ENCODE measurements at regions not wholly inside any gene's neighbourhood (a gene's known extent, or its start where the extent isn't known, plus 50 kb on each side); places are given as distances from the start of the nearest gene placed in this dataset.
A peak's percentile ranks its signal among the peaks of the same experiment; 100 is the strongest.

GRCh38 chr10:113474752-113475151 is 78.1 kb upstream of the HABP2 start:
- no peak for DNase-seq (ENCODE audit: low spot score)
- H3K27ac ChIP-seq = no peak overlapping the region
- no peak for TF ChIP-seq CTCF (conservative IDR thresholded peaks at IDR 0.05; ENCODE audit: low read depth)
- ChIA-PET POLR2A (ENCODE audit: low non-redundant PET) (no interaction called here), CTCF (interaction anchor here (0.6 to 1.0 kb wide), 5 partner anchors 43 to 1022 kb away, joined by 3 to 4 read pairs (median 4); no protein-coding TSS in a partner anchor)

- ChIA-PET POLR2A (ENCODE audit: low non-redundant PET) (no interaction called here), CTCF (interaction anchor here (0.6 to 1.0 kb wide), 2 partner anchors 40 to 46 kb away, joined by 3 to 4 read pairs; no protein-coding TSS in a partner anchor)
- DNase-seq (ENCODE audit: low spot score) = peak; percentile 57
- no peak overlapping the region for H3K27ac ChIP-seq
- TF ChIP-seq CTCF (conservative IDR thresholded peaks at IDR 0.05; ENCODE audit: low read depth) = no peak
Measured at GRCh38 chr10:113475381-113475807, 77.5 kb upstream of the HABP2 start.

- POLR2A ChIA-PET (ENCODE audit: low non-redundant PET) = no interaction called here
- no peak for DNase-seq (ENCODE audit: low spot score)
- CTCF ChIA-PET = interaction anchor here (0.6 to 0.7 kb wide), 3 partner anchors 22 to 334 kb away, joined by 3 to 4 read pairs (median 4); no protein-coding TSS in a partner anchor
- no peak for TF ChIP-seq CTCF (conservative IDR thresholded peaks at IDR 0.05; ENCODE audit: low read depth)
- H3K27ac ChIP-seq = no peak overlapping the region
Measured at GRCh38 chr10:113476191-113476590, 76.7 kb upstream of the HABP2 start.

GRCh38 chr10:113476673-113477072 is 76.2 kb upstream of the HABP2 start:
- CTCF ChIA-PET = interaction anchor here (0.7 kb wide), 1 partner anchor 1398 kb away, joined by 3 read pairs; no protein-coding TSS in a partner anchor
- H3K27ac ChIP-seq = no peak overlapping the region
- no peak for DNase-seq (ENCODE audit: low spot score)
- TF ChIP-seq CTCF (conservative IDR thresholded peaks at IDR 0.05; ENCODE audit: low read depth) = no peak
- POLR2A ChIA-PET (ENCODE audit: low non-redundant PET) = no interaction called here

GRCh38 chr10:113477451-113477850 is 75.4 kb upstream of the HABP2 start:
- CTCF ChIA-PET = interaction anchor here (0.7 kb wide), 1 partner anchor 1397 kb away, joined by 3 read pairs; no protein-coding TSS in a partner anchor
- H3K27ac ChIP-seq = no peak overlapping the region
- POLR2A ChIA-PET (ENCODE audit: low non-redundant PET) = no interaction called here
- no peak for DNase-seq (ENCODE audit: low spot score)
- TF ChIP-seq CTCF (conservative IDR thresholded peaks at IDR 0.05; ENCODE audit: low read depth) = no peak

GRCh38 chr10:113479346-113480080 is 73.3 kb upstream of the HABP2 start:
- POLR2A ChIA-PET (ENCODE audit: low non-redundant PET) = no interaction called here
- no peak for DNase-seq (ENCODE audit: low spot score)
- CTCF ChIA-PET = interaction anchor here (1.1 kb wide), 1 partner anchor 84 kb away, joined by 5 read pairs; no protein-coding TSS in a partner anchor

More at GRCh38 chr10:113479346-113480080, 73.3 kb upstream of the HABP2 start:
- no peak overlapping the region for H3K27ac ChIP-seq
- TF ChIP-seq CTCF (conservative IDR thresholded peaks at IDR 0.05; ENCODE audit: low read depth) = no peak

Measured in RWPE1 (cell line).